Heart right ventricle (tissue), 16 donors: ENCODE measurements at regions not wholly inside any gene's neighbourhood (a gene's known extent, or its start where the extent isn't known, plus 50 kb on each side); places are given as distances from the start of the nearest gene placed in this dataset.

ENCODE experiments used
- ATAC-seq, 8 donors: fragments of 200-7000 bp; cut with Tn5 transposase; one replicate each; pipeline ENCODE4 v1.9.1; 2020; ENCODE audit warnings: mild to moderate bottlenecking in 8 of 8, moderate library complexity in 8 of 8, moderate number of reproducible peaks in 1 of 8
- DNase-seq, 2 donors: peaks; one replicate each; pipeline ENCODE4 v3.0.0-alpha.2; 2020
- H3K27ac ChIP-seq, 10 donors: fragments of 200-600 bp; sonication (generic) in 2 of 10; one replicate each; pipeline versions ENCODE4 v1.5.0 to v1.8.0; 2020 to 2022; ENCODE audit warnings: mild to moderate bottlenecking in 3 of 10
- H3K27me3 ChIP-seq, 7 donors: fragments of 200-600 bp; one replicate each; pipeline ENCODE4 v1.8.0; 2021 to 2022; ENCODE audit warnings: mild to moderate bottlenecking in 2 of 7
- H3K36me3 ChIP-seq, 9 donors: fragments of 200-600 bp; sonication (generic) in 1 of 9; one replicate each; pipeline versions ENCODE4 v1.5.0 to v1.8.0; 2020 to 2022; ENCODE audit warnings: mild to moderate bottlenecking in 2 of 9
- H3K4me1 ChIP-seq, 9 donors: fragments of 200-600 bp; sonication (generic) in 1 of 9; one replicate each; pipeline versions ENCODE4 v1.5.0 to v1.8.0; 2020 to 2022; ENCODE audit warnings: mild to moderate bottlenecking in 4 of 9
- H3K4me3 ChIP-seq, 10 donors: fragments of 200-600 bp; sonication (generic) in 2 of 10; one replicate each; pipeline versions ENCODE4 v1.5.0 to v1.8.0; 2020 to 2022; ENCODE audit warnings: mild to moderate bottlenecking in 7 of 10, moderate library complexity in 2 of 10
- H3K9me3 ChIP-seq, 11 donors: fragments of 200-600 bp in 10 of 11; sonication (generic) in 2 of 11; one replicate each; pipeline versions ENCODE4 v1.5.0 to v1.8.0; 2013 to 2022; ENCODE audit warnings: mild to moderate bottlenecking in 2 of 11, control low read depth in 1 of 11, moderate library complexity in 1 of 11
- WGBS, 2 donors: extraction: QIAGEN DNeasy Blood & Tissue Kit; methylation state at CpG; one replicate each; pipeline ENCODE4 v1.1.7; 2013; ENCODE audit warnings: inconsistent platforms in 1 of 2; 5-methylcytosine and 5-hydroxymethylcytosine counted together
- intact Hi-C, 10 donors: fragments of 100-400 bp; cut with DNase I; formaldehyde crosslinking; loops; one replicate each; pipeline versions ENCODE4 v1.11.1 to v1.14.2; 2022
- TF ChIP-seq, protein P1 (sequence below), 9 donors: fragments of 200-600 bp; sonication (generic) in 2 of 9; IDR thresholded peaks; one replicate each; pipeline versions ENCODE4 v1.5.0 to v1.8.0; 2021 to 2022; ENCODE audit warnings: antibody characterized with exemption in 9 of 9, mild to moderate bottlenecking in 5 of 9, moderate library complexity in 1 of 9
- donor health status: Arrhythmogenic right ventricular cardiomyopathy.
- donor health status: ischemic (EF 13 %, LVEDD 7.1; RV severe dilation, severe dysfunction).
- donor health status: healthy with polysubstance abuse.
- donor health status: DM: no; HTN: yes; CAD: no.
- donor health status: DM: no; HTN: no; CAD: no.
- donor health status: ischemic (EF 25% LVEDD 6.9; RV normal size, moderate dysfunction).
- donor health status: ischemic (EF 25% LVEDD 5.7; RV mildly dilated, moderate dysfunction).
- donor health status: healthy.
- donor health status: DM: yes; HTN: yes; CAD: no.
- donor health status: Ischemic cardiomyopathy.
- donor health status: ischemic (EF 35%, LVEDD 5.7; RV mildly dilated, moderate dysfunction).
- donor health status: nonischemic (EF 11% LVEDD 7.7; RV severe dilation, severe dysfunction).
- donor health status: DM: yes; HTN: yes; CAD: no.
- donor health status: PGD.
- donor health status: ischemic (EF 29% LVEDD 5.4; RV normal size, mild dysfunction).
- donor health status: nonischemic (EF 23%, LVEDD 6.1; RV moderate dilation, normal function).

DNA sequence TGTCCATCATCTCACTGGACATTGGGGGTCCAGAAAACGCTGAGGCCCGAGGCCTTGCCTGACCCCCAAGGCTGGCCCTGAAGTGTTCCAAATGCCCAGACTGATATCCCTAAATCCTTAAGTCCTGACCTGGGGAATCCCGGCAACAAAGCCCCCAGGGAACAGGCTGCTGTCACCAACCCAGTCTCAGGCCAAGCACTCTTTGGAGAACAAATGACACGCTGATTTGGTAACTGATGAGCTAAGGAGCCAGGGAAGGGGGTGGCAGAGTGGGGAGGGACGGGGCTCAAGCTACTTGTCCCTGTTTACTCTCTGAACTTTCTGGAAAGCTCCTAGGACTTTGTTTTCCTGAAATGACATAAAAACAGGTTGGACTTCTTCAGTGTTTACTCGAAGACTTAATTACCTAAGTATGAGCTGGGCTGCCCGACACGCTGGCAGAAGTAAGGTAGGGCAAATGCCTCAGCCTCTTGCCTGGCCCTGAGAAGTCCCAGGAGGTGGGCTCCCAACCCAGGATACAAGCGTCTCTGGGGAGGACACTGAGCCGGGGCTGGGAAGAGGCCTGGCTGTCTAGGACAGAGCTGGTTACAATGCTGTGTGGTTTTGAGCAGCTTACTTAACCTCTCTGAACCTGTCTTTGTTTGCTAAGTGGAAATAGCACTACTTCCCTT lies 105.5 kb upstream of the GLI2 start:
- Histone ChIP-seq H3K4me3 (no peak overlapping the region), H3K36me3 (no peaks in the 10 kb centered on the region), H3K9me3 (peaks cover 0 to 5% (median 0%) of the 10 kb centered on the region in 11 donors), H3K27ac (no peak overlapping the region), H3K4me1 (no peaks in the 10 kb centered on the region), H3K27me3 (peaks cover 0 to 17% (median 8%) of the 10 kb centered on the region in 7 donors)
- DNase-seq = no peak
- no peak for ATAC-seq
- TF ChIP-seq, protein P1, sequence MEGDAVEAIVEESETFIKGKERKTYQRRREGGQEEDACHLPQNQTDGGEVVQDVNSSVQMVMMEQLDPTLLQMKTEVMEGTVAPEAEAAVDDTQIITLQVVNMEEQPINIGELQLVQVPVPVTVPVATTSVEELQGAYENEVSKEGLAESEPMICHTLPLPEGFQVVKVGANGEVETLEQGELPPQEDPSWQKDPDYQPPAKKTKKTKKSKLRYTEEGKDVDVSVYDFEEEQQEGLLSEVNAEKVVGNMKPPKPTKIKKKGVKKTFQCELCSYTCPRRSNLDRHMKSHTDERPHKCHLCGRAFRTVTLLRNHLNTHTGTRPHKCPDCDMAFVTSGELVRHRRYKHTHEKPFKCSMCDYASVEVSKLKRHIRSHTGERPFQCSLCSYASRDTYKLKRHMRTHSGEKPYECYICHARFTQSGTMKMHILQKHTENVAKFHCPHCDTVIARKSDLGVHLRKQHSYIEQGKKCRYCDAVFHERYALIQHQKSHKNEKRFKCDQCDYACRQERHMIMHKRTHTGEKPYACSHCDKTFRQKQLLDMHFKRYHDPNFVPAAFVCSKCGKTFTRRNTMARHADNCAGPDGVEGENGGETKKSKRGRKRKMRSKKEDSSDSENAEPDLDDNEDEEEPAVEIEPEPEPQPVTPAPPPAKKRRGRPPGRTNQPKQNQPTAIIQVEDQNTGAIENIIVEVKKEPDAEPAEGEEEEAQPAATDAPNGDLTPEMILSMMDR (IDR thresholded peaks at IDR 0.05) = no peak
- 81 to 83% methylated on average over 10 of the region's 10 CpGs for WGBS, 2 donors
- intact Hi-C loops = no loop called here

DNA sequence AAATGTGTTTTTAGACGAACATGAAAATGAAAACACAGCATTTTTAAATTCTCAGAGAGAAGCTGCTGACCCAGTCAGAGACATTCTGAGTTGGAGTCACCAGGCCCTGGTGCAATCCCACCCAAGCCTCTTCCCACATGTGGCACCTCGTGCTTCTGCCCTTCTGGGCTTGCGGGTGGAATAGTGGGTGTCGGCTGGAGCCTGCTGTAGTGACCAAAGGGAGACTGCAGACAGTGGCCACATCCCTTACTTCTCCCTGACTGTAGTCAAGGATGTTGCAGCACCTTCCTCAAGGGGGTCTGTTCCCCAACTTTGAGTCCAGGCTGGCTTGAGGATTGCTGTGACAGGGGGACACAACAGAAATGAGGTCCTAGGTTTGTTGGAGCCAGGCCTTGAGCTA lies 104.4 kb upstream of the GLI2 start:
- ATAC-seq = no peak
- peaks cover 0 to 5% (median 0%) of the 10 kb centered on the region in 11 donors for H3K9me3 ChIP-seq
- H3K4me3 ChIP-seq = no peak overlapping the region
- no peak overlapping the region for H3K27ac ChIP-seq
- intact Hi-C loops = no loop called here
- DNase-seq = no peak
- WGBS, 2 donors = 84 to 91% methylated on average over 4 of the region's 4 CpGs
- no peaks in the 10 kb centered on the region for H3K36me3 ChIP-seq
- TF ChIP-seq, protein P1 (IDR thresholded peaks at IDR 0.05) = no peak
- peaks cover 0 to 17% (median 8%) of the 10 kb centered on the region in 7 donors for H3K27me3 ChIP-seq
- H3K4me1 ChIP-seq = no peaks in the 10 kb centered on the region

DNA sequence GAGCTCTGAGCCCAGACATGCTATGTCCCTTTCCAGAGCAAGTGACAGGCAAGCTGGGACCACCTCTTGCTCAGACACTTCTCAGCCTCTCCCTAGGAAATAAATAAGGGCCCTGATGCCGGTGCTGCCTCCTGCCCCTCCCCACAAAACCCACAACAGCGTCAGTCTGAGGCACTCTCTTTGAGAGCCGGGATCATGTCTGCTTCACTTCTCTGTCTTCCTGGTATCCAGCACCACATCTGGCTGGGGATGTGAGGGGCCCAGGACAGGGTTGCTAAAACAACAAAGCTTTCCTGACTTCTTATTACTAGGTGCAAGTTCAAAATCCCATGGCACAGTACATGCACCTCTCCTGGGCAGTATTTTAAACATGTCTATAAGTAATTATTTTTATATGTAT lies 103.9 kb upstream of the GLI2 start:
- Histone ChIP-seq H3K27me3 (peaks cover 0 to 17% (median 8%) of the 10 kb centered on the region in 7 donors), H3K4me1 (no peaks in the 10 kb centered on the region), H3K36me3 (no peaks in the 10 kb centered on the region), H3K27ac (no peak overlapping the region), H3K4me3 (no peak overlapping the region), H3K9me3 (peaks cover 0 to 5% (median 0%) of the 10 kb centered on the region in 11 donors)
- no peak for DNase-seq
- TF ChIP-seq, protein P1 (IDR thresholded peaks at IDR 0.05) = no peak
- ATAC-seq = no peak
- intact Hi-C loops = no loop called here
- WGBS, 2 donors = 49 to 70% methylated on average over 3 of the region's 3 CpGs

GRCh38 chr2:120632796-120633646 lies 102.6 kb upstream of the GLI2 start:
- Histone ChIP-seq H3K27me3 (peaks cover 0 to 15% (median 8%) of the 10 kb centered on the region in 7 donors), H3K36me3 (no peaks in the 10 kb centered on the region), H3K4me3 (no peak overlapping the region), H3K4me1 (no peaks in the 10 kb centered on the region), H3K9me3 (peaks cover 0 to 5% (median 0%) of the 10 kb centered on the region in 11 donors), H3K27ac (no peak overlapping the region)
- 80 to 83% methylated on average over 17 of the region's 17 CpGs for WGBS, 2 donors
- intact Hi-C loops = no loop called here
- TF ChIP-seq, protein P1 (IDR thresholded peaks at IDR 0.05) = no peak
- ATAC-seq = no peak
- DNase-seq = no peak
